IMR-90 (cell line): ENCODE measurements at regions not wholly inside any gene's neighbourhood (a gene's known extent, or its start where the extent isn't known, plus 50 kb on each side); places are given as distances from the start of the nearest gene placed in this dataset.

Source experiments
- ATAC-seq: fragments of 200-7000 bp; cut with Tn5 transposase; 2 replicates; pipeline ENCODE4 v1.9.1; 2020; ENCODE audit warnings: low read depth, mild to moderate bottlenecking, moderate library complexity
- BruUV-seq: library from RNA; stranded (reverse); fragments of 400-500 nt; replicated peaks from 2 replicates; lab custom pipeline; 2021; lab: Mats Ljungman, UMichigan
- CTCF ChIA-PET: fragments of 300-600 bp; formaldehyde crosslinking; extraction: SDS; loops from one replicate; lab custom pipeline; 2021; ENCODE audit warnings: antibody characterized with exemption; lab: Yijun Ruan, JAX
- POLR2A ChIA-PET: fragments of 300-600 bp; sonication (Branson Sonifier 250); formaldehyde crosslinking; loops from one replicate; lab custom pipeline; 2022; ENCODE audit warnings: antibody characterized with exemption; ENCODE audit not compliant: unreplicated experiment; lab: Charles Lee
- DNase-seq: peaks from one replicate; pipeline ENCODE4 v3.0.0; 2013
- H2AFZ ChIP-seq: replicated peaks from 2 replicates; pipeline ENCODE3; 2013; ENCODE audit warnings: low read length, mild to moderate bottlenecking; ENCODE audit not compliant: poor library complexity
- H2AK5ac ChIP-seq: 2 replicates; pipeline ENCODE4 v1.6.1; 2013; ENCODE audit warnings: low read depth, low read length, inconsistent platforms
- H2AK9ac ChIP-seq: replicated peaks from 2 replicates; pipeline ENCODE3; 2013; ENCODE audit warnings: mild to moderate bottlenecking, low read depth, low read length, moderate library complexity; ENCODE audit not compliant: poor library complexity
- H2BK120ac ChIP-seq: 2 replicates; pipeline ENCODE4 v1.6.1; 2013; ENCODE audit warnings: low read depth, low read length, inconsistent platforms
- H2BK15ac ChIP-seq: 3 replicates; pipeline ENCODE4 v1.6.1; 2013; ENCODE audit warnings: low read depth, low read length, inconsistent platforms
- H2BK20ac ChIP-seq: 2 replicates; pipeline ENCODE4 v1.6.1; 2013; ENCODE audit warnings: low read depth, mild to moderate bottlenecking, inconsistent platforms, low read length, moderate library complexity
- H2BK5ac ChIP-seq: 2 replicates; pipeline ENCODE4 v1.6.1; 2013; ENCODE audit warnings: mild to moderate bottlenecking, low read depth, low read length, inconsistent platforms; ENCODE audit not compliant: poor library complexity, severe bottlenecking
- H3K14ac ChIP-seq: replicated peaks from 2 replicates; pipeline ENCODE4 v1.6.1; 2013; ENCODE audit warnings: low read depth, low read length, inconsistent platforms
- H3K18ac ChIP-seq: 2 replicates; pipeline ENCODE4 v1.6.1; 2013; ENCODE audit warnings: low read depth, low read length, control low read depth
- H3K23ac ChIP-seq: 2 replicates; pipeline ENCODE4 v1.6.1; 2013; ENCODE audit warnings: low read depth, low read length, inconsistent platforms
- H3K27ac ChIP-seq: 2 replicates; pipeline ENCODE4 v1.5.1; 2013; ENCODE audit warnings: mild to moderate bottlenecking, control low read depth, low read length; ENCODE audit not compliant: insufficient read depth
- H3K27me3 ChIP-seq: 2 replicates; pipeline ENCODE4 v1.6.1; 2013; ENCODE audit warnings: low read length; ENCODE audit not compliant: control insufficient read depth, insufficient read depth
- H3K36me3 ChIP-seq: 2 replicates; pipeline ENCODE4 v1.6.1; 2013; ENCODE audit warnings: low read length, mixed read lengths; ENCODE audit not compliant: control insufficient read depth, insufficient read depth
- H3K4ac ChIP-seq: 2 replicates; pipeline ENCODE4 v1.6.1; 2013; ENCODE audit warnings: low read depth, low read length, inconsistent platforms
- H3K4me1 ChIP-seq: 2 replicates; pipeline ENCODE4 v1.6.1; 2013; ENCODE audit warnings: low read length, mixed read lengths; ENCODE audit not compliant: control insufficient read depth, insufficient read depth
- H3K4me2 ChIP-seq: 2 replicates; pipeline ENCODE4 v1.6.1; 2013; ENCODE audit warnings: low read depth, mild to moderate bottlenecking, control low read depth, low read length, moderate library complexity
- H3K4me3 ChIP-seq: 2 replicates; pipeline ENCODE4 v1.5.1; 2013; ENCODE audit warnings: low read depth, mild to moderate bottlenecking, control low read depth, low read length, moderate library complexity; ENCODE audit not compliant: insufficient read depth
- H3K56ac ChIP-seq: 2 replicates; pipeline ENCODE4 v1.6.1; 2013; ENCODE audit warnings: low read length, inconsistent platforms; ENCODE audit not compliant: insufficient read depth; ENCODE audit errors: extremely low read depth
- H3K79me1 ChIP-seq, 2 experiments: 2 replicates each; pipeline ENCODE4 v1.6.1; 2013; ENCODE audit warnings: low read length in 2 of 2, inconsistent platforms in 1 of 2, low read depth in 1 of 2
- H3K9ac ChIP-seq: 2 replicates; pipeline ENCODE4 v1.6.1; 2013; ENCODE audit warnings: low read depth, low read length, control low read depth
- H3K9me1 ChIP-seq: 2 replicates; pipeline ENCODE4 v1.6.1; 2013; ENCODE audit warnings: low read length, inconsistent platforms; ENCODE audit not compliant: insufficient read depth
- H3K9me3 ChIP-seq: 2 replicates; pipeline ENCODE4 v1.6.1; 2013; ENCODE audit warnings: low read length; ENCODE audit not compliant: control insufficient read depth, insufficient read depth
- H4K20me1 ChIP-seq: 2 replicates; pipeline ENCODE4 v1.6.1; 2013; ENCODE audit warnings: low read length, inconsistent platforms; ENCODE audit not compliant: insufficient read depth
- H4K5ac ChIP-seq: 2 replicates; pipeline ENCODE4 v1.6.1; 2013; ENCODE audit warnings: mild to moderate bottlenecking, low read depth, low read length, control low read depth
- H4K8ac ChIP-seq, 2 experiments: 2 replicates each; pipeline ENCODE4 v1.6.1; 2013; ENCODE audit warnings: low read depth in 2 of 2, low read length in 2 of 2, control low read depth in 1 of 2, inconsistent platforms in 1 of 2
- H4K91ac ChIP-seq: 2 replicates; pipeline ENCODE4 v1.6.1; 2013; ENCODE audit warnings: low read depth, low read length, inconsistent platforms; ENCODE audit not compliant: insufficient read depth
- MAFK ChIP-seq: IDR thresholded peaks from 2 replicates; pipeline ENCODE4 v1.6.1; 2012; ENCODE audit warnings: low read depth, low read length, improper control_type of control experiment
- WGBS, 2 experiments: methylation state at CpG; one replicate each; pipeline versions ENCODE4 v1.1.5 to v1.1.7; 2013; ENCODE audit warnings: missing lambda C conversion rate in 2 of 2; ENCODE audit not compliant: insufficient read length in 1 of 2; ENCODE audit errors: extremely low coverage in 2 of 2; 5-methylcytosine and 5-hydroxymethylcytosine counted together
- dilution Hi-C: fragments of 300-500 bp; cut with HindIII; formaldehyde crosslinking; loops from one replicate; pipeline ENCODE4 v1.14.3; 2018; ENCODE audit warnings: low sequenced_read_pairs; ENCODE audit not compliant: unreplicated experiment
- in situ Hi-C: fragments of 300-500 bp; cut with MboI; formaldehyde crosslinking; loops from 3 replicates; pipeline ENCODE4 v1.14.3; 2019; ENCODE audit warnings: low sequenced_read_pairs, inconsistent platforms, mixed read lengths
- intact Hi-C: fragments of 100-400 bp; cut with micrococcal nuclease; formaldehyde crosslinking; loops from 2 replicates; pipeline ENCODE4 v1.10.0; 2022

- no peak overlapping the region for H4K5ac ChIP-seq
- no peak overlapping the region for H3K14ac ChIP-seq
- CTCF ChIA-PET: no interaction called here
- H3K9ac ChIP-seq: no peak overlapping the region
- H3K4ac ChIP-seq: no peak overlapping the region
- H4K91ac ChIP-seq: no peak overlapping the region
- H4K8ac ChIP-seq: no peak overlapping the region
- no peak overlapping the region for H2BK20ac ChIP-seq
- H3K79me1 ChIP-seq: no peaks in the 10 kb centered on the region
- no CpG with 5 or more reads among the region's 5 CpGs for WGBS, 2 experiments
- no peaks in the 10 kb centered on the region for H3K36me3 ChIP-seq
- no peak overlapping the region for H3K4me2 ChIP-seq
- H2AFZ ChIP-seq: no peak overlapping the region
- H3K56ac ChIP-seq: no peak overlapping the region
- peaks cover 49% of the 10 kb centered on the region for H3K9me3 ChIP-seq
- H3K4me1 ChIP-seq: no peaks in the 10 kb centered on the region
- H3K9me1 ChIP-seq: no peaks in the 10 kb centered on the region
- dilution Hi-C loops (no loop called here), in situ Hi-C loops (no loop called here), intact Hi-C loops (no loop called here)
- DNase-seq (no peak), ATAC-seq (no peak)
- no peak overlapping the region for H3K27ac ChIP-seq
- TF ChIP-seq MAFK: no peak
- no peak overlapping the region for H2AK5ac ChIP-seq
- no peak overlapping the region for H3K23ac ChIP-seq
- POLR2A ChIA-PET: no interaction called here
- H2AK9ac ChIP-seq: no peak overlapping the region
- H3K18ac ChIP-seq: no peak overlapping the region
- H2BK15ac ChIP-seq: no peak overlapping the region
- no TSS peak for BruUV-seq
- H4K20me1 ChIP-seq: no peaks in the 10 kb centered on the region
- no peak overlapping the region for H2BK5ac ChIP-seq
- no peaks in the 10 kb centered on the region for H3K27me3 ChIP-seq
- H3K4me3 ChIP-seq: no peak overlapping the region
- no peak overlapping the region for H2BK120ac ChIP-seq
Measured at GRCh38 chr5:3222924-3223323, 372.7 kb upstream of the IRX1 start.
